22Rv1 (cell line): ENCODE measurements at regions not wholly inside any gene's neighbourhood (a gene's known extent, or its start where the extent isn't known, plus 50 kb on each side); places are given as distances from the start of the nearest gene placed in this dataset.

Experiments used
- H3K27ac ChIP-seq: fragments of 450-650 bp; 2 replicates; pipeline ENCODE4 v1.5.1; 2017
- ZFX ChIP-seq: fragments of 450-650 bp; IDR thresholded peaks from 2 replicates; pipeline ENCODE4 v1.6.1; 2017; ENCODE audit warnings: antibody characterized with exemption, borderline replicate concordance
- TF ChIP-seq, protein P1 (sequence below): fragments of 450-650 bp; IDR thresholded peaks from 2 replicates; pipeline ENCODE4 v1.5.1; 2017; ENCODE audit warnings: mild to moderate bottlenecking

DNA sequence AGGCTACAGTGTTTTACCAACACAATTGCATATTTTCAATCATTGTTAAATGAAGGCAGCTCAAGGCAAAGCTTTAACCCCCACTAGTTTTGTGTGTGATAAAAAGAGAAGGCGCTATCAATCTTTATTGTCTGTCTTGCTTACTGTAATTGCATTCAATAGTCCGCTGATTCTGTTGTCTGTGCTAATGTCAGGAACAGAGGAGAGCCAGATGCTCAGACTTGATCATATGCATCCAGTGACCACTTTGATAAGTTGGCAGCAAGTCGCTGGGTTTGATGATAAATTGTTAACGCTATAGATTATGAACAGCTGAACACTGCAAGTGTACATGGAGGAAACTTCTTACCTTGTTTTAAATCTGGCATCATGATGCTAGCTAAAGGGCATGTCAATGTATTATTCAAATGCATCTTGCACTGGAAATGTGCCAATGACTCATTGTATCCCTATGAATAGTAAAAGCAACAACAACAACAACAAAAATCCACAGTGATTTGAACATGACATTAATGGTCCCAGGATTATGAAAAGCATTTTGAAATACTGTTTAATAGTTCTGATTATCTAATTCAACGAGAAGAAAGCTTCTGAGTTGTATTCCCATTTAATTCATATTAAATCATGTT, 423.5 kb upstream of the FANCL start:
- H3K27ac ChIP-seq, result no peak overlapping the region
- no peak for TF ChIP-seq ZFX
- TF ChIP-seq, protein P1, sequence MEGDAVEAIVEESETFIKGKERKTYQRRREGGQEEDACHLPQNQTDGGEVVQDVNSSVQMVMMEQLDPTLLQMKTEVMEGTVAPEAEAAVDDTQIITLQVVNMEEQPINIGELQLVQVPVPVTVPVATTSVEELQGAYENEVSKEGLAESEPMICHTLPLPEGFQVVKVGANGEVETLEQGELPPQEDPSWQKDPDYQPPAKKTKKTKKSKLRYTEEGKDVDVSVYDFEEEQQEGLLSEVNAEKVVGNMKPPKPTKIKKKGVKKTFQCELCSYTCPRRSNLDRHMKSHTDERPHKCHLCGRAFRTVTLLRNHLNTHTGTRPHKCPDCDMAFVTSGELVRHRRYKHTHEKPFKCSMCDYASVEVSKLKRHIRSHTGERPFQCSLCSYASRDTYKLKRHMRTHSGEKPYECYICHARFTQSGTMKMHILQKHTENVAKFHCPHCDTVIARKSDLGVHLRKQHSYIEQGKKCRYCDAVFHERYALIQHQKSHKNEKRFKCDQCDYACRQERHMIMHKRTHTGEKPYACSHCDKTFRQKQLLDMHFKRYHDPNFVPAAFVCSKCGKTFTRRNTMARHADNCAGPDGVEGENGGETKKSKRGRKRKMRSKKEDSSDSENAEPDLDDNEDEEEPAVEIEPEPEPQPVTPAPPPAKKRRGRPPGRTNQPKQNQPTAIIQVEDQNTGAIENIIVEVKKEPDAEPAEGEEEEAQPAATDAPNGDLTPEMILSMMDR, result no peak

DNA sequence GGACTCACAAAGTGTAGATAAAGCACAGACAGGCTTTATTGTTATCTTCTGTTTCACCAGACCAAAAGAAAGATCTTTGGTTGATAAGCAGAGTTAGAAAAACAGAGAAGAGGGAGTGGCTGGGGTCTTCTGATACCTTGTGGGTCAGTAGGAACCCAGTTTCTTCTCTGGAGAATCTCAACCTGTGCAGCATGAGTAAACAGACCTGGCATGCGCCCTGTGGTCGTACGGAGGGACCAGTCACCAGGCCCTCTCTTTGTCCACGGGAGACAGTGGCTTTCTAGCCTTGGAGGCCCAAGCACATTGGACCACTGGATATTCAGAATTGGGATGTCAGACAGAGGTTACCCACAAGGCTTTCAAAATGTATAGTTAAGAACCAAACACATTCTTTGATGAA, 418.9 kb upstream of the FANCL start:
- TF ChIP-seq, protein P1, result no peak
- no peak for TF ChIP-seq ZFX

DNA sequence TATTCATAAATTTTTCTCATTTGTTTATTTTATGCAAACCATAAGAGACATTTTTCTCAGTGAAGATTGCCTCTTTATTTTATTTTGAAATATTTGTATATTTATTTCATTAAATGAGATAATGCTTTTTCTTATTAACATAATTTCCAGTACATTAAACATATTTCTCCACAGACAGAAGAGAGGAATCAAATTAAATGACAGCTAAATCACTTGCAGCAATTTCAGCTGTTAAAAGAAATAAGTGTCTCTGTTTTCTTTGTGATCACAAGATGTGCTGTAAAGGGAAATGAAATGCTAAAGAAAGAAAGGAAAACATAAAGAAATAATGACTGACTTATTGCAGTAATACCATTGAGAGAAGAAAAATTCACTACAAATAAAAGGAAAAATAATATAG, 414.0 kb upstream of the FANCL start:
- no peak overlapping the region for H3K27ac ChIP-seq
- TF ChIP-seq, protein P1, result no peak
- no peak for TF ChIP-seq ZFX

More for the DNA sequence above, 418.9 kb upstream of the FANCL start:
- H3K27ac ChIP-seq, result no peak overlapping the region

DNA sequence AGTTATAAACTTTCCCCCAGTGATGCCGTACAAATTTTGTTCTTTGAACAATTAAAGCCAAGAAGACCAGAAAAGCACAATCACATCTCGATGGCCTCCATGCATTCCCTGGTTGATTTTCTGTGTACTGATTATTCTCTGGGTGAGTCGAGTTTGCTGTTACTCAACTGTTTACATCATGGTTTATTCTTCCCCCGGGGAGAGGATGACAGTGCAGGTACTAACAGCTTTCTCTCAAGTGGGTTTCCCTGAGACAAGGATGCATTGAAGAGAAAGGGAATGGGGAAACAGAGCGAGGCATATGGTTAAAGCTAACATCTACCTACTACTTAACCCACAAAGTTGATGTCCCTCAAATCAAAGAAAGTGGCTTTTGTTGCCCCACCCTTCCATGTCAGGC, 410.8 kb upstream of the FANCL start:
- H3K27ac ChIP-seq, result no peak overlapping the region
- no peak for TF ChIP-seq ZFX
- TF ChIP-seq, protein P1, result no peak

DNA sequence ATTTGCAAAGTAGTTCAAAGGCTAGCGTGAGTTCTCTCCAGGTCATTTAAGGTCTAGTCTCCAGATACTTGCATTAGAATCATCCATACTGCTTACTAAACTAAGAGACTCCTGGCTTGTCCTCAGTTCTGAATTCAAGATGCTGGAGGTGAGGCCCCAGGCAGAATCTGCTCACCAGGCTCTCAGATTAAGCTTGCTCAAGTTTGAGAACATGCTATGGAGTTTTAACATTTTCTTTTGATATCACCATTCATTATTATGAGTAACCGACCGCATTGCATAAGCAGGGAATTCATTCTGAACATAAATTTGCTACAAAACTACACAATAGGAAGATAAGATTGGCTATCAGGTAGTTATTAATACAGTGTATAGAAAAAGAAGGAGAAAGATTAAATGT, 409.7 kb upstream of the FANCL start:
- H3K27ac ChIP-seq, result no peak overlapping the region
- TF ChIP-seq, protein P1, result no peak
- no peak for TF ChIP-seq ZFX

DNA sequence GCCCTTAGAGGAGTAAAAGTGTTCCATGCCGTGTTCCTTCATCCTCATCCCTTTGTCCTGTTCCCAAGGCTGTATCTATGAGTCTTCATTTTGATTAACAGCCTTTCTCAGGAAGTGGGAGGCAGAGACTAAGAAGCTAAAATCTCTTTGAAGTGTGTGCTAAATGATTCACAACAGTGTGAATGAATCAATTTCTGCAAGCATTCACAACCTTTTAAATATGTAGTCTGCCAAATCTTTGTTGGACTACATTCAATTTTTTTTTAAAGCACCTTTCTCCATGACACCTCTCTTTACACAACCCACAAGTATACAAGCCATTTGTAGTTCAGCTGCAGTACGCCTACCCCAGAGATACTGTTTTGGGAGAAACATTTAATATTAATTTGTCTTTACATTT, 408.6 kb upstream of the FANCL start:
- no peak for TF ChIP-seq ZFX
- TF ChIP-seq, protein P1, result no peak
- no peak overlapping the region for H3K27ac ChIP-seq

DNA sequence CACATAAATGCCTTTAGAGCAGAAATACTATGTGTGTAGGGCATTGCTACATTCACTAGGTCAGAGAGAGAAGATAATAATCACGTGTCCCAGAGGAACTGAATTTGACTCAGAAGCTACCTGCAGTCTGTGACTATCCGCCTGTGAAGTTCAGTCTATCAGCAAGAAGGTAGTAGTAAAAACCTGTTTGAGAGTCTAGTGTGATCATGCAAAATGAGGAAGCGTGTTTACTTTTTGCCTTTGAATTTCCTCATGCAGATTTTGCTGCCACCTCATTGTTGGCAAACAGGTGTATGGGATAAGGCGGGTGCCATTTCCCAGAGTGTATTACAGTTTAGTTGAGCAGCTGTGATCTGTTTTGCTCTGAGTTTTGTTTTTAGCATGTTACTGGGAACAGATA, 403.9 kb upstream of the FANCL start:
- TF ChIP-seq ZFX, result no peak
- TF ChIP-seq, protein P1, result no peak
- no peak overlapping the region for H3K27ac ChIP-seq
